Hematopoietic multipotent progenitor cell treated with erythropoietin and hydrocortisone succinate and interleukin-3 and kit ligand, for 17 days (in vitro differentiated cells): ENCODE measurements at regions not wholly inside any gene's neighbourhood (a gene's known extent, or its start where the extent isn't known, plus 50 kb on each side); places are given as distances from the start of the nearest gene placed in this dataset.
"Not testable (repeated sequence)": the region's sequence is repeated elsewhere in the genome, so short reads cannot be mapped to it uniquely, and the experiment has no call there.

Source experiments
- DNase-seq: peaks from one replicate; pipeline ENCODE4 v3.0.0-alpha.2; 2015; ENCODE audit warnings: low spot score

- DNase-seq, result no peak
Measured at GRCh38 chr10:123378302-123378701, 224.1 kb downstream of the BUB3 start.

GRCh38 chr10:123379156-123379555, 225.0 kb downstream of the BUB3 start:
- no peak for DNase-seq

GRCh38 chr10:123380491-123381085, 226.4 kb downstream of the BUB3 start:
- no peak for DNase-seq

GRCh38 chr10:123381224-123381623, 227.0 kb downstream of the BUB3 start:
- DNase-seq, result no peak

GRCh38 chr10:123382491-123382890, 228.3 kb downstream of the BUB3 start:
- no peak for DNase-seq

- DNase-seq, result no peak
Measured at GRCh38 chr10:123385508-123386080, 231.4 kb downstream of the BUB3 start.

- DNase-seq, result no peak
Measured at GRCh38 chr10:123389520-123389919, 235.3 kb downstream of the BUB3 start.

- no peak for DNase-seq
Measured at GRCh38 chr10:123390332-123390731, 236.1 kb downstream of the BUB3 start.

- no peak for DNase-seq
Measured at GRCh38 chr10:123390874-123391273, 236.7 kb downstream of the BUB3 start.

- no peak for DNase-seq
Measured at GRCh38 chr10:123391275-123392028, 237.2 kb downstream of the BUB3 start.

- DNase-seq, result no peak
Measured at GRCh38 chr10:123392182-123392963, 238.2 kb downstream of the BUB3 start.

GRCh38 chr10:123393170-123393569, 239.0 kb downstream of the BUB3 start:
- DNase-seq, result no peak

GRCh38 chr10:123394382-123394781, 240.2 kb downstream of the BUB3 start:
- DNase-seq, result no peak

- DNase-seq, result not testable (repeated sequence)
Measured at GRCh38 chr10:123395234-123395633, 241.0 kb downstream of the BUB3 start.

- no peak for DNase-seq
Measured at GRCh38 chr10:123395906-123396305, 241.7 kb downstream of the BUB3 start.

- DNase-seq, result no peak
Measured at GRCh38 chr10:123398180-123398591, 244.0 kb downstream of the BUB3 start.

- no peak for DNase-seq
Measured at GRCh38 chr10:123398756-123399155, 244.6 kb downstream of the BUB3 start.

- DNase-seq, result no peak
Measured at GRCh38 chr10:123399276-123399839, 245.2 kb downstream of the BUB3 start.

GRCh38 chr10:123402021-123402420, 247.8 kb downstream of the BUB3 start:
- no peak for DNase-seq

GRCh38 chr10:123402656-123403055, 248.5 kb downstream of the BUB3 start:
- no peak for DNase-seq

GRCh38 chr10:123404357-123404756, 250.2 kb downstream of the BUB3 start:
- DNase-seq, result no peak

- no peak for DNase-seq
Measured at GRCh38 chr10:123408660-123409059, 254.5 kb downstream of the BUB3 start.
